AG04449 (cell line): ENCODE measurements at regions not wholly inside any gene's neighbourhood (a gene's known extent, or its start where the extent isn't known, plus 50 kb on each side); places are given as distances from the start of the nearest gene placed in this dataset.

Experiments
- CTCF ChIA-PET: fragments of 350-600 bp; formaldehyde crosslinking; extraction: SDS; loops from one replicate; lab custom pipeline; 2021; ENCODE audit warnings: antibody characterized with exemption; lab: Yijun Ruan, JAX
- POLR2A ChIA-PET: fragments of 400-600, 350-600 bp; formaldehyde crosslinking; extraction: SDS; loops from one replicate; lab custom pipeline; 2020; ENCODE audit warnings: antibody characterized with exemption, inconsistent platforms; lab: Yijun Ruan, JAX
- DNase-seq: peaks from one replicate; pipeline ENCODE4 v3.0.0-alpha.2; 2010; ENCODE audit warnings: low read depth, low spot score
- H3K4me3 ChIP-seq: 2 replicates; pipeline ENCODE4 v1.5.1; 2011; ENCODE audit warnings: low read depth, mild to moderate bottlenecking, control low read depth, low read length
- CTCF ChIP-seq: IDR thresholded peaks from one replicate; pipeline ENCODE4 v1.5.1; 2011; ENCODE audit warnings: mild to moderate bottlenecking, moderate library complexity, low read length, control low read depth, inconsistent platforms; ENCODE audit not compliant: insufficient read depth; ENCODE audit errors: missing control alignments

GRCh38 chr7:156220078-156220605, 407.9 kb upstream of the SHH start:
- no peak for DNase-seq
- no peak overlapping the region for H3K4me3 ChIP-seq
- ChIA-PET CTCF (no interaction called here), POLR2A (no interaction called here)
- no peak for TF ChIP-seq CTCF

DNA sequence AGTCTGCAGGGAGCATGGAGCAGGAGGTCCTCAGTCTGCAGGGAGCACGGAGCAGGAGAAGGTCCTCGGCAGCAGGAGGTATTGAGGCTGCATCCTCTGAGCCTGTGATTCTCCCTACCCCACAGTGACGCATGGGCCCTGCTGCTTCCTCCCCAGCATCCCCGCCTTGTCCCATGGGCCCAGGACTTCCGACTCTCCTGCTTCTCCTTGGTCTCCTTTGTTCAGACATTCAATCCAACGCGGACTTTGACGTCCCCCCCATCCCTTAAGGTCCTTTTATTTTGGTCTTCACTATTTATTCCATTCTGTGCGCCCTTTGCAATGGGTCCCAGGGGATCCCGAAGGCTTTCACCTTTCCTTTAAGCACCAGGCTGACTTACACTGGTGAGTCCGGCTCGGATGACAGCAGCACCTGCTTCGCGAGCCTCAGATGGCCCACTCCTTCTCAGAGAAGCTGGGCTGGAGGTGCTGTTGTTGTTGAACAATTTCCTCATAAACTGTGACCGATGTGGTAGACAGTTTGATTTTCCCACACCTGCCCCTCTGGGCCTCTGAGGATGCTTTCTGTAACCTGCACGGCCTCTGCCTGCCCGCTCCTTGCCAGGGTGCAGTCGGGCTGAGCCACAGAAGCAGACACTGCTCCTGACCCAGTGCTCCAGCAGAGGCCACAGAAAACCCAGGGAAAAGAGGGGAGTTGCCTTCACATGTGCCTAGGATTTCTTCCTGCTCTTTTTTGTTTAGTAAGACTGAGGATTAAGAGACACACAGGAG, 407.2 kb upstream of the SHH start:
- no peak for DNase-seq
- CTCF ChIA-PET: no interaction called here
- H3K4me3 ChIP-seq: no peak overlapping the region
- TF ChIP-seq CTCF: no peak
- POLR2A ChIA-PET: no interaction called here

- ChIA-PET POLR2A (no interaction called here), CTCF (no interaction called here)
- DNase-seq: no peak
- no peak for TF ChIP-seq CTCF
- H3K4me3 ChIP-seq: no peak overlapping the region
These were observed 406.5 kb upstream of the SHH start for GRCh38 chr7:156218544-156219306.

DNA sequence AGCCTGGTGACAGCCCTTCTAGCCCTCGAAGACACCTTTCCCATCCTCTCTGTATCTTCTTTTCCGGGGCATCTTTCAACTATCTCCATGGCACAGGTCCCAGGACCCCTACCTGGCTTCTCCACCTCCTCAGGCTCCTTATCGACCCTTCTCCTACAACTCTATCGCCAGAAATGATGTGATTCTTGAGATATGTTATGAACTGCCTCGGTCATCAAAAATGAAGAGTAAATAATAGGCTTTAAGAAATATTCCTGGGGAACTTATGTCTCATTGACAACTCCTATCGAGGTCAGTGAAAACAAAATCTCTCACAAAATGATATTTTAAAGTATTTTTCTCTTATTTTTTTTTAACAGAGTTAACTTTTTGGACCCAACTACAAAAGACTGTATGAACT, 405.5 kb upstream of the SHH start:
- H3K4me3 ChIP-seq: no peak overlapping the region
- CTCF ChIA-PET: no interaction called here
- TF ChIP-seq CTCF: no peak
- DNase-seq: no peak
- POLR2A ChIA-PET: no interaction called here

DNA sequence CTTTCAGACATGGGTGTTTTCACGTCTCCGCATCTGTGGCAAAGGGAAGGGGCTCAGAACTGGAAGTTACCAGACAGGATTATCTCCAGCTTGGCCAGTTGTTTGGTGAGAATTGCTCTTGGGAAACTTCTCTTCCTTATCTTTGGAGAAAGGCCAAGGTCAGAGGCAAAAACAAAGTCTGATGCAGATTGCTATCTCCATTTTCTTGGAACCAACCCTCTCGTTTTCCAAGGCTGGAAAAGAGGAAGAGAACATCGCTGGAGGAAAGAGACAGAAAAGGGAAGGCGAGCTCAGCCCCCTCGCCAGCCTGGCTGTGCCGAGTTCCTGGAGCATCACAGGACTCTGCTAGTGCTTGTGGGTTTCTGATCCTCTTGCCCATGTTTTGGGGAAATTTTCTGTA, 396.8 kb upstream of the SHH start:
- no peak for TF ChIP-seq CTCF
- POLR2A ChIA-PET: no interaction called here
- DNase-seq: no peak
- CTCF ChIA-PET: no interaction called here
- H3K4me3 ChIP-seq: no peak overlapping the region

GRCh38 chr7:156207306-156207705, 395.0 kb upstream of the SHH start:
- ChIA-PET POLR2A (no interaction called here), CTCF (no interaction called here)
- TF ChIP-seq CTCF: no peak
- no peak overlapping the region for H3K4me3 ChIP-seq
- no peak for DNase-seq
